ENCODE measurements at regions not wholly inside any gene's neighbourhood (a gene's known extent, or its start where the extent isn't known, plus 50 kb on each side); places are given as distances from the start of the nearest gene placed in this dataset.

- TF ChIP-seq ZMYM2 (CRISPR knock-in tag; IDR thresholded peaks at IDR 0.05) (no peak), STAG1 (CRISPR knock-in tag; IDR thresholded peaks at IDR 0.05) (no peak), CSRNP2 (CRISPR knock-in tag; conservative IDR thresholded peaks at IDR 0.05; ENCODE audit: low read depth) (no peak), ZNF296 (CRISPR knock-in tag; conservative IDR thresholded peaks at IDR 0.05) (no peak)
Measured at GRCh38 chr5:82562696-82563240, 284.6 kb upstream of the RPS23 start (continued).

GRCh38 chr5:82561797-82562196 lies 283.6 kb upstream of the RPS23 start:
- no TSS peak for BruUV-seq (replicated peaks)
- DNase-seq (ENCODE audit: low spot score) = no peak
- H3K4me2 ChIP-seq (ENCODE audit: low read depth, low read length) = no peak overlapping the region
- H3K27me3 ChIP-seq (ENCODE audit: control insufficient read depth in 1 of 2, insufficient read depth in 2 of 2, low read length in 2 of 2) = no peaks in the 10 kb centered on the region
- FAIRE-seq = no peak
- no peak overlapping the region for H3K27ac ChIP-seq (ENCODE audit: extremely low read length, insufficient read depth, low read length)
- intact Hi-C loops (cut with micrococcal nuclease; ENCODE audit: unreplicated experiment) = no loop called here
- ChIA-PET CTCF (ENCODE audit: low intra/inter-chr PET ratio, low total read pairs) (no interaction called here), POLR2A (no interaction called here)
- no peaks in the 10 kb centered on the region for H3K79me2 ChIP-seq (ENCODE audit: insufficient read depth, low read length)
- no peak for ATAC-seq
- no peak overlapping the region for H3K4me3 ChIP-seq (replicated peaks in 1 of 3; ENCODE audit: insufficient read depth in 1 of 3, low read depth in 2 of 3, low read length in 3 of 3)
- in situ Hi-C loops (cut with HindIII; ENCODE audit: extremely low pct_ligation_motif_present, low pct_unique_long_range_greater_than_20kb) = no loop called here
- no peaks in the 10 kb centered on the region for H4K20me1 ChIP-seq (ENCODE audit: insufficient read depth, low read length)
- no peak overlapping the region for H3K9ac ChIP-seq (ENCODE audit: insufficient read depth, low read depth, low read length)
- 22% methylated on average over 2 of the region's 2 CpGs for WGBS (ENCODE audit: low lambda C conversion rate)
- no peaks in the 10 kb centered on the region for H3K9me3 ChIP-seq (ENCODE audit: low read length)
- TF ChIP-seq SMAD9 (CRISPR knock-in tag; IDR thresholded peaks at IDR 0.05) (no peak), HMGXB4 (CRISPR knock-in tag; IDR thresholded peaks at IDR 0.05; ENCODE audit: borderline replicate concordance in 1 of 2, low read depth in 1 of 2) (no peak), ZSCAN31 (CRISPR knock-in tag; IDR thresholded peaks at IDR 0.05; ENCODE audit: low read depth) (no peak), CERS6 (CRISPR knock-in tag; IDR thresholded peaks at IDR 0.05) (no peak)
- H2AFZ ChIP-seq (ENCODE audit: low read length) = no peak overlapping the region
- H3K4me1 ChIP-seq (ENCODE audit: insufficient read depth, low read length) = no peaks in the 10 kb centered on the region
- no peaks in the 10 kb centered on the region for H3K36me3 ChIP-seq (replicated peaks in 1 of 2; ENCODE audit: control insufficient read depth in 1 of 2, insufficient read depth in 2 of 2, low read length in 2 of 2)

Data from HepG2 (cell line).